GM12865 (cell line): ENCODE measurements at regions not wholly inside any gene's neighbourhood (a gene's known extent, or its start where the extent isn't known, plus 50 kb on each side); places are given as distances from the start of the nearest gene placed in this dataset.
A peak's percentile ranks its signal among the peaks of the same experiment; 100 is the strongest.

Experiments used
- DNase-seq: peaks from one replicate; pipeline ENCODE4 v3.0.0; 2010; ENCODE audit warnings: low read depth
- H3K4me3 ChIP-seq: 2 replicates; pipeline ENCODE4 v1.5.1; 2011; ENCODE audit warnings: mild to moderate bottlenecking, low read depth, low read length, control low read depth
- TF ChIP-seq, protein P1 (sequence below): IDR thresholded peaks from 2 replicates; pipeline ENCODE4 v1.5.1; 2011; ENCODE audit warnings: low read length, control low read depth, low read depth, inconsistent platforms; ENCODE audit not compliant: insufficient read depth; ENCODE audit errors: missing control alignments

DNA sequence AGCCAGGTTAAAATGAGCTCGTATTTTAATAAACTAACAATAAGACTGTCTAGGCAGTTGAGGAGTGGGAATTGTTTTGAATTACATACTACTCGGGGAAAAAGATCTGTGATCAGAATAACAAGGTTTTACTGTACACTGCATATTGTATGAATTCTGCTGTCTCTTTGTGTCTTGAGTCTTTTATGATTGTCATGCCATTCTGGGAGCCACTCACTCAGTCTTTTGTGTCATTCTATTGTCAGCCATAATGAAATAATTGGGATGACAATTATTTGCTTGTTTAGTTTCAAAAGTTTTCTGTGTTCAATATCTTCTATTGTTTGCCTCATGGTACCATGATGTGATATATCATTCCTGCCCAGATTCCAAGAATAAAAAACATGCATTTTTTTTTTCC is 339.6 kb upstream of the TBL1XR1 start:
- DNase-seq, result no peak
- H3K4me3 ChIP-seq, result no peak overlapping the region
- TF ChIP-seq, protein P1, sequence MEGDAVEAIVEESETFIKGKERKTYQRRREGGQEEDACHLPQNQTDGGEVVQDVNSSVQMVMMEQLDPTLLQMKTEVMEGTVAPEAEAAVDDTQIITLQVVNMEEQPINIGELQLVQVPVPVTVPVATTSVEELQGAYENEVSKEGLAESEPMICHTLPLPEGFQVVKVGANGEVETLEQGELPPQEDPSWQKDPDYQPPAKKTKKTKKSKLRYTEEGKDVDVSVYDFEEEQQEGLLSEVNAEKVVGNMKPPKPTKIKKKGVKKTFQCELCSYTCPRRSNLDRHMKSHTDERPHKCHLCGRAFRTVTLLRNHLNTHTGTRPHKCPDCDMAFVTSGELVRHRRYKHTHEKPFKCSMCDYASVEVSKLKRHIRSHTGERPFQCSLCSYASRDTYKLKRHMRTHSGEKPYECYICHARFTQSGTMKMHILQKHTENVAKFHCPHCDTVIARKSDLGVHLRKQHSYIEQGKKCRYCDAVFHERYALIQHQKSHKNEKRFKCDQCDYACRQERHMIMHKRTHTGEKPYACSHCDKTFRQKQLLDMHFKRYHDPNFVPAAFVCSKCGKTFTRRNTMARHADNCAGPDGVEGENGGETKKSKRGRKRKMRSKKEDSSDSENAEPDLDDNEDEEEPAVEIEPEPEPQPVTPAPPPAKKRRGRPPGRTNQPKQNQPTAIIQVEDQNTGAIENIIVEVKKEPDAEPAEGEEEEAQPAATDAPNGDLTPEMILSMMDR, result no peak

DNA sequence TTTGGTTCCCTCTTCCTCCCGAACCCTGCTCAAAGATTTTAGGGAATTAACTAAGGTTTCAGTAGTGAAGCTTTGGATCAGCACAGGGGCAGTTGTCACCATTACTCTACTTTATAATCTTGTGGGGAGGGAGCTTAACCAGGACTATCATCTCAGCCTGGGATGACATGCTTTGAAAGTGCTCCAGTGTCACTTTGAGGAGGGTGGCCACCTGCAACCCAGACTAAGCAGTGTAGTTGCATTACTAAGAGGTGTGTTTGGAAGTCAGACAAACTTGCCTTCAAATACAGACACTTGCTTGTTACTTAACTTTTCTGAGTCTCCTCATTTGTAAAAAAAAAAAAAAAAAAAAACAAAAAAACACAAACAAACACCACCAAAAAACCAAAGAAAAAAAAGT is 340.3 kb upstream of the TBL1XR1 start:
- no peak for DNase-seq
- no peak overlapping the region for H3K4me3 ChIP-seq
- TF ChIP-seq, protein P1, result no peak

DNA sequence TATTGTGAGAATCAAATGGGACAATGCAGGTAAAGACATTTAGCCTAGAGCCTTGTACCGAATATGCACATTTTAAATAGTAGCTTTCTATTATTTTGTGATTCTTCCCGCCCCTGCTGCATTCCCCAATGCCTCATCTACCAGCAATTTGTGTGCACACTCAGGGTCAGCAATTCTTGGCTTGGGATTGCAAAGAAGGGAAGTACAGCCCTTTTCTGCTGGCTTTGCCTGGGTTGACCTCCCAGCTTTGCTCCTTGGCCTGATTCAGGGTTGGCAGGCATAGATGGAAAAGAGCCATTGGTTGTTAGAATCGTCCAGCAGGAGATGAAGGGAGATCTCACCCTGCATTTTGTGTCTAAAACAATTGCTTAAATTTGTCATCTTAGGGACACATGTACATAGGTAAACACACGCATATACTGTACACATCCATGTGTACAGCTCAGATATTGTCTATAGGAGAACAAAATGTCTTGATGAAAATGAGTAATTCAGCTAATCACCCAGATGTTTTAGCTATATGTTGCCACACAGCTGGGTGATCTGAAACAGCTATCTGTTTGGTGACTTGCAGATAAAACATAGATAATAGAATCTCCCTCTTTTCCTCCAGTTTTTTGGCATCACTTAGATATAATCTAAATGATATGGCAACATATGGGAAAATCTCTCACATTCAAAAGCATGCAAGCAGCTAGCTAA is 340.9 kb upstream of the TBL1XR1 start:
- DNase-seq, result no peak
- TF ChIP-seq, protein P1, result no peak
- H3K4me3 ChIP-seq, result no peak overlapping the region

DNA sequence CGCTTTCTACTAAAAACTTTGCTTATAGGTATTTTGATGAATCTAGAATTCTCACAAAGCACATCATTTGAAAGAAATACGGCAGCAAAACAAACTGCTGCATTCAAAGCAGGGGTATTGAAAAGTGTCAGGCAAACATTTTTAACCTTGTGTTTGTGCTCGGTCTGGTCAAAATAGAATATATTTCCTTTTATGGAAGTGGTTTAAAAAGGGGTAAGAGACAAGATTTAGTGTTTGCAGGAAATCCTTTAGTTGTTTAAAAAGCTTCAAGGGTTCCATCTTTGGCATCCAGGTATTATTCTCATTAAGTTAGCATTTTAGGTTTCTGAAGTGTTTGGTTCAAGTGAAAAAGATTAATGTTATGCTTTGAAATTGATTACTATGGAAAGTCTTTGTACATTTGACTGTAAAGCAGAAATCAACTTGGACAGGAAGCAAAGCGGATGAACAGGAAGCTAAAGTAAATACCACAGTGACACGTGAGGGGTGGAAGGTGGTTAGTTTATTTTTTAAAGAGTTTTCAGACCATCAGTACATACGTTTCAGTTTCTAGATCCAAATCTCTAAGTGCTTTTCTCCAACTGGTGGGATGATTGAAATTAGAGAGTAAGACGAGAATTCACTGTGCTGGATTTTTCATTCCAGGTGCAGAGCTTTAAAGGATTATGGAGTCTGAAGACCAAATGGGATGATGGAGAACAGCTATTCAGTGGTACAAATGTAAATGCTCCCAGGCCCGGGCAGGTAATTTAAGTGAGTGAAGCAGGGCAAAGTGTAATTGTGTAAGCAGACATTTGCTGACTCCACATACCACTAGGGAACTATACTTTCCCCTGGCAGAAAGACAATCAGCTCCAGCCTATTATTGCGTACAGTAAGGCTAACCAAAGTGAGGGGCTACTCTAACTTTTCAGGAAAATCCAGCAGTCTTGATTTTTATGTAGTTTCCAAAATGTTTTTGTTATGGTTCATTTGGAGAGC is 341.8 kb upstream of the TBL1XR1 start:
- no peak overlapping the region for H3K4me3 ChIP-seq
- TF ChIP-seq, protein P1, result no peak
- DNase-seq, result peak; percentile 75

DNA sequence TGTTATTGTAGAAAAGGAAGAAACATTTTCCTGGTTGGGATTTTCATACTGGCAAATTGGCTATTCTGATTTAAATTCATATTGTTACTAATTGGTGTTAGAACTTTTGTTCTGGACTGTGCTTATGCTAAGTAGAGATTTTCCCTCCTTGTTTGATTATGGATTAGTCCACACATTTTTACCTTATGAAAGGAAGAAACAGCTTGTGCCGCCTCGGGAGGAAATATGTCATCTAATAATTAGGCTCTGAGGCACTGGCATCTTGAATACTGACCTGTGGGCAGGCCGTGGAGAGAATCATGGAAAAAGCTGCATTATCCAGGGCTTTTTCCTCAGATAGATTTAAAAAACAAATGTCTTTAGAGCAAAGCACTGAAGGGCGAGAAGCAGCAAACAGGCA is 344.3 kb upstream of the TBL1XR1 start:
- no peak for DNase-seq
- TF ChIP-seq, protein P1, result no peak
- H3K4me3 ChIP-seq, result no peak overlapping the region

DNA sequence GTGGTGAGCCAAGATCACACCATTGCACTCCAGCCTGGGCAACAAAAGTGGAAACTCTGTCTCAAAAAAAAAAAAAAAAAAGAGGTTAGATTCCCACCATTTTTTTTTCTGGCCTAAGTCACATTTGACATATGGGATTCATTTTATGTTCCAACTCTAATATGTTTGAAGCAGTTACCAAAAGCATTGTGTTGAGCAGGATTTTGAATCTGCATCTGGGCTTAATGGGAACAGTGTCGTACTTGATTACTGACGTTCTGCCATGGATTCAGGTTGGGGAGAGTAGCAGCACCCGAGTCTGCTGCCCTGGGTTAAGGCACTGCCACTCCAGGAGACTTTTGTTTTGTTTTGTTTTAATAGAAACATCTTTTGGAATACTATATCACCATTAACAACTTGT is 348.7 kb upstream of the TBL1XR1 start:
- no peak for DNase-seq
- H3K4me3 ChIP-seq, result no peak overlapping the region
- TF ChIP-seq, protein P1, result no peak
